ENCODE measurements at regions not wholly inside any gene's neighbourhood (a gene's known extent, or its start where the extent isn't known, plus 50 kb on each side); places are given as distances from the start of the nearest gene placed in this dataset.
"Not testable (repeated sequence)": the region's sequence is repeated elsewhere in the genome, so short reads cannot be mapped to it uniquely, and the experiment has no call there.

GRCh38 chr18:54662986-54663385, 71.9 kb downstream of the DYNAP start:
- no peaks in the 10 kb centered on the region for H3K9me3 ChIP-seq (ENCODE audit: control insufficient read depth, insufficient read depth, low read length)
- peaks cover 3% of the 10 kb centered on the region for H3K27me3 ChIP-seq (ENCODE audit: control insufficient read depth, insufficient read depth, low read length)
- POLR2A ChIA-PET, result no interaction called here
- no peak for DNase-seq (ENCODE audit: low read depth, low spot score)
- no peak for TF ChIP-seq CTCF (IDR thresholded peaks at IDR 0.05; ENCODE audit: low read depth, low read length)
- CTCF ChIA-PET, result interaction anchor here (1.3 to 4.8 kb wide), 3 partner anchors 8 to 320 kb away, joined by 5 to 21 read pairs (median 6); no protein-coding TSS in a partner anchor
- H3K27ac ChIP-seq (ENCODE audit: low read depth, low read length), result no peak overlapping the region
- no peak overlapping the region for H3K4me3 ChIP-seq (ENCODE audit: low read depth, low read length)

- POLR2A ChIA-PET; H3K9me3 ChIP-seq (ENCODE audit: control insufficient read depth, insufficient read depth, low read length); H3K27ac ChIP-seq (ENCODE audit: low read depth, low read length); H3K27me3 ChIP-seq (ENCODE audit: control insufficient read depth, insufficient read depth, low read length); DNase-seq (ENCODE audit: low read depth, low spot score); H3K4me3 ChIP-seq (ENCODE audit: low read depth, low read length): not testable (repeated sequence)
- CTCF ChIA-PET, result interaction anchor here (1.1 to 3.3 kb wide), 5 partner anchors 10 to 1103 kb away, joined by 3 to 96 read pairs (median 10); no protein-coding TSS in a partner anchor
These were observed 78.7 kb downstream of the DYNAP start for GRCh38 chr18:54669701-54670100.

- Histone ChIP-seq H3K27me3 (ENCODE audit: control insufficient read depth, insufficient read depth, low read length) (no peaks in the 10 kb centered on the region), H3K9me3 (ENCODE audit: control insufficient read depth, insufficient read depth, low read length) (no peaks in the 10 kb centered on the region), H3K4me3 (ENCODE audit: low read depth, low read length) (no peak overlapping the region), H3K27ac (ENCODE audit: low read depth, low read length) (no peak overlapping the region)
- POLR2A ChIA-PET, result no interaction called here
- CTCF ChIA-PET, result interaction anchor here (0.6 to 3.3 kb wide), 41 partner anchors 8 to 1104 kb away, joined by 3 to 96 read pairs (median 5); partner anchors contain the start of genes C18orf54 and STARD6
- no peak for DNase-seq (ENCODE audit: low read depth, low spot score)
- TF ChIP-seq CTCF (IDR thresholded peaks at IDR 0.05; ENCODE audit: low read depth, low read length), result peak; percentile 62
These were observed 80.3 kb downstream of the DYNAP start for GRCh38 chr18:54671291-54671881.

GRCh38 chr18:54672109-54672508, 81.1 kb downstream of the DYNAP start:
- Histone ChIP-seq H3K27me3 (ENCODE audit: control insufficient read depth, insufficient read depth, low read length) (no peaks in the 10 kb centered on the region), H3K9me3 (ENCODE audit: control insufficient read depth, insufficient read depth, low read length) (no peaks in the 10 kb centered on the region), H3K27ac (ENCODE audit: low read depth, low read length) (no peak overlapping the region), H3K4me3 (ENCODE audit: low read depth, low read length) (no peak overlapping the region)
- DNase-seq (ENCODE audit: low read depth, low spot score), result no peak
- CTCF ChIA-PET, result interaction anchor here (0.6 to 3.3 kb wide), 26 partner anchors 8 to 544 kb away, joined by 3 to 96 read pairs (median 6); partner anchors contain the start of genes C18orf54 and STARD6
- TF ChIP-seq CTCF (IDR thresholded peaks at IDR 0.05; ENCODE audit: low read depth, low read length), result no peak
- POLR2A ChIA-PET, result no interaction called here

- DNase-seq (ENCODE audit: low read depth, low spot score), result no peak
- no peak overlapping the region for H3K4me3 ChIP-seq (ENCODE audit: low read depth, low read length)
These were observed 81.9 kb downstream of the DYNAP start for GRCh38 chr18:54672846-54673475.

More at GRCh38 chr18:54672846-54673475, 81.9 kb downstream of the DYNAP start:
- no peak overlapping the region for H3K27ac ChIP-seq (ENCODE audit: low read depth, low read length)
- H3K9me3 ChIP-seq (ENCODE audit: control insufficient read depth, insufficient read depth, low read length), result no peaks in the 10 kb centered on the region
- TF ChIP-seq CTCF (IDR thresholded peaks at IDR 0.05; ENCODE audit: low read depth, low read length), result no peak
- POLR2A ChIA-PET, result no interaction called here
- H3K27me3 ChIP-seq (ENCODE audit: control insufficient read depth, insufficient read depth, low read length), result no peaks in the 10 kb centered on the region
- CTCF ChIA-PET, result interaction anchor here (2.3 to 3.3 kb wide), 6 partner anchors 114 to 315 kb away, joined by 13 to 96 read pairs (median 40); partner anchors contain the start of genes C18orf54 and STARD6
